Natural killer cell treated with Interleukin-12 subunit alpha and Interleukin-12 subunit beta and Interleukin-15 and Interleukin-18, amount 100 ng/mL, for 72 hours (primary cell): ENCODE measurements at regions not wholly inside any gene's neighbourhood (a gene's known extent, or its start where the extent isn't known, plus 50 kb on each side); places are given as distances from the start of the nearest gene placed in this dataset.

Source experiments
- ATAC-seq, 2 donors: fragments of 150-1000 bp; cut with Tn5 transposase in 1 of 2; sonication (Bioruptor Pico), chemical (Tn5 transposase) in 1 of 2; 2 replicates each; pipeline ENCODE4 v1.10.0; 2021
- DNase-seq: peaks from one replicate; pipeline ENCODE4 v3.0.0; 2022; ENCODE audit warnings: low spot score
- H3K27ac Mint-ChIP-seq, 2 donors: 1 replicate in 1 of 2; 2 replicates in 1 of 2; pipeline ENCODE4 v1.8.0; 2022; ENCODE audit warnings: mixed read lengths in 2 of 2, mild to moderate bottlenecking in 1 of 2, moderate library complexity in 1 of 2
- H3K27me3 Mint-ChIP-seq, 2 donors: 1 replicate in 1 of 2; 2 replicates in 1 of 2; pipeline ENCODE4 v1.8.0; 2022; ENCODE audit warnings: mixed read lengths in 2 of 2
- H3K36me3 Mint-ChIP-seq: one replicate; pipeline ENCODE4 v1.8.0; 2022; ENCODE audit warnings: mixed read lengths
- H3K4me1 Mint-ChIP-seq, 2 donors: 1 replicate in 1 of 2; 2 replicates in 1 of 2; pipeline ENCODE4 v1.8.0; 2022; ENCODE audit warnings: low read depth in 2 of 2, mixed read lengths in 2 of 2, mild to moderate bottlenecking in 1 of 2
- H3K4me3 Mint-ChIP-seq: one replicate; pipeline ENCODE4 v1.8.0; 2022; ENCODE audit warnings: mixed read lengths
- H3K9me3 Mint-ChIP-seq: 2 replicates; pipeline ENCODE4 v1.8.0; 2022; ENCODE audit warnings: mixed read lengths

DNA sequence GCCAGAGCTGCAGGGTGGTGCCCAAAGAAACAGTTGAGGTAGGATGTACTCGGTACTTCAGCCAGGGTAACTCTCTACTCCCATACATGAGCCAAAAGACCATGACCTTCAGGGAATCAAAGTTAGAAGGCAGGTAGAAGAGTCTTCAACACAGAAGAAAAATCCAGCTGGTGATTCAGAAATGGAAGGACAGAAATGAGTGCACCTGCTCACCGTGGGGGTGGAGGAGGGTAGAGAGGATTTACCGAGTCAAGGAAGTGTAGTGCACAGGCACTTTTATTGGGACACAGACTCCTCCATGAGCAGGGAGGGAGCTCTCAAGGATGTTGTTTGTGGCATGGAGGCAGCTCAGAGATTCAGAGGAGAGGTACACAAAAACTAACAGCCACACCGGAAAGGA is 330.3 kb upstream of the PRDM1 start:
- DNase-seq (no peak), ATAC-seq (peak in 1 of 2 donors; percentile 38)
- H3K36me3 Mint-ChIP-seq: no peaks in the 10 kb centered on the region
- no peak overlapping the region for H3K27ac Mint-ChIP-seq
- H3K4me1 Mint-ChIP-seq: peaks cover 4 to 12% of the 10 kb centered on the region in 2 donors
- H3K4me3 Mint-ChIP-seq: no peak overlapping the region
- peaks cover 0 to 21% of the 10 kb centered on the region in 2 donors for H3K27me3 Mint-ChIP-seq
- H3K9me3 Mint-ChIP-seq: peaks cover 4% of the 10 kb centered on the region

DNA sequence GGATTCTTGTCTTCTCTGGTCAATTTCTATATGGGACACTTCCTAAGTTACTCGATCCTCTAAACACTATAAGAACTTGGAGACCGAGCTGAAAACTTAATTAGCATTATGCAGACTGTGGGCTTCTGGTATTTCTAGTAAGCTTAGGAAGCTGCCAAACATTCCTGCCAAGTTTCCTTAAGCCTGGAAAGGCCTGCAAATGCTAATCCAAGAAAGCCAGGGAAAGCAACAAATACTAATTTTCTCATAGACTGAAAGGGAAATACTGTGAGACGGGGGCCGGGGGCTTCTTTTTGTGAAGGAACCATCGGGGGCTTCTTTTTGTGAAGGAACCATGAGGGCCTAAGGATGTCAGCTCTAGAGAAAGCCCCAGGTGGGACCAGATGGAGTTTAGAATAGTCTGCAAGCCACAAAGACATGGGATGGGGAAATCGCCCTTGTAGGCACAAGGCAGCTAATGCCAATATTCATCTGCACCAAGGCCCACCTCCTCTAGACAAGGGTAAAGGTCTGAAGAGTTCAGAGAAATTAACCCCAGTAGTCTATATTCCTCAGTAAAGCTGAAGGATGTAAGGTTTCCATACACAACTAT is 332.4 kb upstream of the PRDM1 start:
- DNase-seq: no peak
- peaks cover 4% of the 10 kb centered on the region for H3K9me3 Mint-ChIP-seq
- ATAC-seq: no peak
- peaks cover under 1 to 14% of the 10 kb centered on the region in 2 donors for H3K27me3 Mint-ChIP-seq
- H3K36me3 Mint-ChIP-seq: no peaks in the 10 kb centered on the region
- H3K4me3 Mint-ChIP-seq: no peak overlapping the region
- no peak overlapping the region for H3K27ac Mint-ChIP-seq
- H3K4me1 Mint-ChIP-seq: peaks cover 4 to 13% of the 10 kb centered on the region in 2 donors

DNA sequence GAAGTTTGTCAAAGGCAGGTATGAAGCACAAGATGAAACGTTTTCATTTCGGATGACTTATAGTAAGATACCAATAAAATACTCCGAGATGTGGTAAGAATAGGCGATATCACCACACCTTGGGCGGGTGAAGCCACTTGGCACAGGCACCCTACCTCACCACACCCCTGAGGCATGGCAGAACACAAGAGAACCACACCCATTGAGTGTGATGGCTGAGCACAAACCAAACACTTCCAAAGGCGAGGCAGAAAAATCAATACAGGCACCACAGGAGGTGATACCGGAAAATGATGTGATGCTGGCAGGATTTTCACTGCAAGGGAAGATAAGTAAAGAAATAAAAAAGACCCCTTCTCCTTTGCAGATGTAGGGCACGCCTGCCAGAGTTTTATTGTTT is 332.9 kb upstream of the PRDM1 start:
- Mint-ChIP-seq H3K36me3 (no peaks in the 10 kb centered on the region), H3K4me3 (no peak overlapping the region), H3K27me3 (peaks cover 5 to 14% of the 10 kb centered on the region in 2 donors), H3K9me3 (peaks cover 4% of the 10 kb centered on the region), H3K4me1 (peaks cover 8 to 18% of the 10 kb centered on the region in 2 donors), H3K27ac (no peak overlapping the region)
- DNase-seq: no peak
- ATAC-seq: no peak

DNA sequence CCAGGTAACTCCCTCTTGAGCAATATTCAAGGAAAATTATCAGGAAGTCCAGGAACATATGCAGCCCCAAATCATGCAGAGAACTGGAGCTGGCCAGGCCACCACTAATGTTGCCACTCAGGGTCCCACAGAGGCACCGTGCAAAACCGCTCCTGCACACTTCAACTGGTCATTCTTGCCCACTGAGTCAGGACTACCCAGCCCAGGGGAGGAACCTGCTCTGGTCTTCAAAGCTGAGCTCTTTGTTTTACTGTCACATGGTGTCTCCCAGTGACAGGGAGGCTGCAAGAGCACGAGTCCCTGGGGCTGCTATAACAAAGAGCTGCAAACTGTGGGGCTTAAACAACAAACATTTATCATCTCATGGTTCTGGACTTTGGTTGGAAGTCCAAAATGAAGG is 336.0 kb upstream of the PRDM1 start:
- peaks cover 5 to 11% of the 10 kb centered on the region in 2 donors for H3K27me3 Mint-ChIP-seq
- H3K4me3 Mint-ChIP-seq: no peak overlapping the region
- H3K4me1 Mint-ChIP-seq: peaks cover 4 to 18% of the 10 kb centered on the region in 2 donors
- H3K9me3 Mint-ChIP-seq: no peaks in the 10 kb centered on the region
- H3K36me3 Mint-ChIP-seq: no peaks in the 10 kb centered on the region
- no peak overlapping the region for H3K27ac Mint-ChIP-seq
- no peak for ATAC-seq
- DNase-seq: no peak

DNA sequence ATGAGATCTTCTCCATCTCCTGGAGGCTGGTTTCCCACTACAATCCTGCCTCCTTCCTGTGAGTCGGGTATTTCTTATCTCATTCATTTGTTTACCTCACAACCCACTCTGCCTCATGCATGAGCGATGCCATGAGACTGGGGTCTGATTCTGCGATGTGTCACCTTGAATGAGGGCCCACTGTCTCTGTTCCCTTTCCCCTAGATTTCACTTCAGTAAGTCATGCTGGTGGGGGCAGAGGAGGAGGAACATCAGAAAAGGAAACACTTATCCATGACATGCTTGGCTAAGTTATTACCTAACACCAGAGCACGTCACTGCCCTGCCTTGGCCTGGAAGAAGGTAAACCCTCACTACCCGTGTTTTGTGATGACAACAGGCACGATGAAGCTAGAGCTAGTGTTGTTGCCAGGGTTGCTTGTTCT is 337.4 kb upstream of the PRDM1 start:
- no peak for DNase-seq
- H3K4me1 Mint-ChIP-seq: peaks cover 4 to 25% of the 10 kb centered on the region in 2 donors
- no peaks in the 10 kb centered on the region for H3K9me3 Mint-ChIP-seq
- ATAC-seq: no peak
- no peak overlapping the region for H3K4me3 Mint-ChIP-seq
- H3K27me3 Mint-ChIP-seq: peaks cover 11 to 13% of the 10 kb centered on the region in 2 donors
- H3K36me3 Mint-ChIP-seq: no peaks in the 10 kb centered on the region
- H3K27ac Mint-ChIP-seq: no peak overlapping the region

DNA sequence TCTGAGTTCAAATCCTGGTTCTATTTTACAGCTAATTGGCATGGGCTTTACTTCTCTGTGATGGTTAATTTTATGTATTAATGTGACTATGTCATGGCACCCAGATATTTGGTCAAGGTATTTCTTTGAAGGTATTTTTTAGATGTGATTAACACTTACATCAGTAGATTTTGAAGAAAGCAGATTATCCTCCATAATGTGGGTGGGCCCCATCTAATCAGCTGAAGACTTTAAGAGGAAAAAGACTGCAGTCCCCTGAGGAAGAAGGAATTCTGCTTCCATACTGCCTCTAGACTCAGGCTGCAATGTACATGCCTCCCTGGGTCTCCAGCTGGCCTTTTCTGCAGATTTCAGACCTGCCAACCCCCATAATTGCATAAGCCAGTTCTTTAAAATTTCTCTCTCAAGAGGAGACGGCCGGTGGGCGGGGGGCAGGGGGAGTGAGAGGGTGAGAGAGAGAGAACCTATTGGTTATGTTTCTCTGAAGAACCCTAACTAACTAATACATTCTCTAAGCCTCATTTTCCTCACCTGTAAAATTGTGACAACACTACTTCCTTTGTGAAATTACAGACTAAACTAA is 338.2 kb upstream of the PRDM1 start:
- H3K4me3 Mint-ChIP-seq: no peak overlapping the region
- peaks cover 11 to 13% of the 10 kb centered on the region in 2 donors for H3K27me3 Mint-ChIP-seq
- ATAC-seq (no peak), DNase-seq (no peak)
- H3K27ac Mint-ChIP-seq: no peak overlapping the region
- no peaks in the 10 kb centered on the region for H3K36me3 Mint-ChIP-seq
- H3K4me1 Mint-ChIP-seq: peaks cover 4 to 29% of the 10 kb centered on the region in 2 donors
- H3K9me3 Mint-ChIP-seq: no peaks in the 10 kb centered on the region

DNA sequence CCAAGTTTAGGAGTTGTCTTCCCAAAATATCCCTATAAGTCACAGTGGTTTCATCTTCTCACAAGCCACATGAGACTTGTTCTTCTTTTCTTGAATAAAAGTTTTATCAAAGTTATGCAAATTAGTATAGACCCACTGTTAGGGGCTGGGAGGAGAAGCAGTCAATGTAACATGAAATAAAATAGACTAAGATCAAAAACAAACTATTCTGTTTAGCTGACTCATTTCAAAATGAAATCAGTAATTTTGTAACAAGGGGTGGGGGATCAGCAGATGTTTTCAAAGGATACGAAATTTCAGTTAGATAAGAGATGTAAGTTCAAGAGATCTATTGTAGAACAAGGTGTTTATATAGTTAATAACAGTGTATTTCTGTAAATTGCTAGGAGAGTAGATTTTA is 339.6 kb upstream of the PRDM1 start:
- H3K4me3 Mint-ChIP-seq: no peak overlapping the region
- peaks cover 9 to 11% of the 10 kb centered on the region in 2 donors for H3K27me3 Mint-ChIP-seq
- H3K27ac Mint-ChIP-seq: no peak overlapping the region
- no peaks in the 10 kb centered on the region for H3K9me3 Mint-ChIP-seq
- no peaks in the 10 kb centered on the region for H3K36me3 Mint-ChIP-seq
- H3K4me1 Mint-ChIP-seq: peaks cover 4 to 29% of the 10 kb centered on the region in 2 donors
- DNase-seq (no peak), ATAC-seq (no peak)

DNA sequence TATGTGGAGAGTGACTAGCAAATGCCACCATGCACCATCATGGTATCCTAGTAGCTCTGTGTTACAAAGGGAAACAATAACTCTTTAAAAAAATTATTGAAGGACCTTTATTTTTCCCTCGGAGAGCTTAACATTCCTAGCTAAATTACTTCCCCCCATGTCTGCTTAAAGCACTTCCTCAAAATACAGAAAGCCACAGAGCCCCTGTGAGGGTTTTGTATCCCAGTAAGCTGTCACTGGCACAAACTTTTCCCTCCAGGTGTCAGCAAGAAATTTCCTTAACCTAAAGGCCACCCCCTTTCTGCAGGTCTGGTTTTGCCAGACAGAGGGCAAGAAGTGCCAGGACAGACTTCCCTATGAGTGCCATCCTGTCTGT is 340.0 kb upstream of the PRDM1 start:
- ATAC-seq: no peak
- H3K27ac Mint-ChIP-seq: no peak overlapping the region
- H3K27me3 Mint-ChIP-seq: peaks cover 9 to 11% of the 10 kb centered on the region in 2 donors
- no peaks in the 10 kb centered on the region for H3K36me3 Mint-ChIP-seq
- H3K4me3 Mint-ChIP-seq: no peak overlapping the region
- H3K9me3 Mint-ChIP-seq: no peaks in the 10 kb centered on the region
- DNase-seq: no peak
- H3K4me1 Mint-ChIP-seq: peaks cover 4 to 29% of the 10 kb centered on the region in 2 donors

DNA sequence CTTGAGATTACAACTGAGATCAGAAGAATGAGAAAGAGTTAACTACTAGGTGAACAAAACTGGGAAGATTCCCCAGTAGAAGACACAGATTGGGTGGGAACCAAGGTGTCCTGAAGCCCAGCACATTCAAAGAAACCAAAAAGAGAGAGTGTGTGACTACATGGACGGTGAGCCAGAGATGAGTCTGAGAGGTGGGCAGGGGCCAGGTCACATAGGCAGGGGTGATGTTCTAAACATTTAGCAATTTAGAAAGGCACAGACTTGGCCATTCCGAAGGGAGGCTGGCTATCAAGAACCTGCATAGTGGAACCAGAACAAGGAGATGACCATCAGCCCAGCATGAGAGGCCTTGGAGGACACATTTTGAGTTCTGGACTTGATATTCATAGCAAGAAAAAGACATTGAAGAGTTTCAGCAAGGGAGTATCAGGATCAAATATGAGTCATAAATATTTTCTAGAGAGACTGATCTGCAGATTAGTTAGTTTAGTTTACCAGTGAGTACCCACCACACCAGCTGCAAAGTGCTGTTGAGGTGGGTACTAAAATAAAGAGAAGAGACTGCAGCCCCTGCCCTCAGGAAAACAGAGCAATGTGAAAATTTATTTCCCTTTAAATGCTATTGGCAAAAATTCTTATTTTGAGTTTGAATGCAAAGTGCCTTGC is 340.5 kb upstream of the PRDM1 start:
- H3K9me3 Mint-ChIP-seq: no peaks in the 10 kb centered on the region
- H3K4me3 Mint-ChIP-seq: peak overlapping the region; percentile 12
- peak in 1 of 2 donors; percentile 33 for ATAC-seq
- peaks cover 4 to 29% of the 10 kb centered on the region in 2 donors for H3K4me1 Mint-ChIP-seq
- H3K36me3 Mint-ChIP-seq: no peaks in the 10 kb centered on the region
- DNase-seq: no peak
- H3K27me3 Mint-ChIP-seq: peaks cover 9 to 11% of the 10 kb centered on the region in 2 donors
- H3K27ac Mint-ChIP-seq: peak overlapping the region; percentile 17 to 30

DNA sequence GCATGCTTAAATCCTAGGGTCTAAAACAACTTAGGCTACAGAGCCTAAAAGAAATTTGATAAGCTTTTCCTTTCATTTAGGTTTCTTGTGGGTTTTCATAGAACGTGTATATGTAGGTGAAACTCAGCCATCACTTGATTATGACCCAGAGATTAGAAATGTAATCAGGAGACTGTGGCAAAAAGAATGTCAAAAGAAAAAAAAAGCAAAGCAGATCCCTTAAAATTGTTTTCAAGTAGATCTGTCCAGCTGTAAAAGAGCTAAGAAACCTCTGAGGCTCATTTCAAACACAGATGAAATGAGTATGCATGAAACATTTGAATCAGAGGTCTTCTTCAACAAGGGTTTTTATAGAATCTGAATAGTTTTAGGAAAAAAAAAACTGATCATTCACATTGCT is 341.3 kb upstream of the PRDM1 start:
- no peaks in the 10 kb centered on the region for H3K36me3 Mint-ChIP-seq
- H3K4me1 Mint-ChIP-seq: peaks cover 4 to 29% of the 10 kb centered on the region in 2 donors
- DNase-seq: no peak
- H3K27ac Mint-ChIP-seq: peak overlapping the region; percentile 17 to 30
- H3K4me3 Mint-ChIP-seq: no peak overlapping the region
- H3K27me3 Mint-ChIP-seq: peaks cover 9 to 11% of the 10 kb centered on the region in 2 donors
- ATAC-seq: no peak
- no peaks in the 10 kb centered on the region for H3K9me3 Mint-ChIP-seq

DNA sequence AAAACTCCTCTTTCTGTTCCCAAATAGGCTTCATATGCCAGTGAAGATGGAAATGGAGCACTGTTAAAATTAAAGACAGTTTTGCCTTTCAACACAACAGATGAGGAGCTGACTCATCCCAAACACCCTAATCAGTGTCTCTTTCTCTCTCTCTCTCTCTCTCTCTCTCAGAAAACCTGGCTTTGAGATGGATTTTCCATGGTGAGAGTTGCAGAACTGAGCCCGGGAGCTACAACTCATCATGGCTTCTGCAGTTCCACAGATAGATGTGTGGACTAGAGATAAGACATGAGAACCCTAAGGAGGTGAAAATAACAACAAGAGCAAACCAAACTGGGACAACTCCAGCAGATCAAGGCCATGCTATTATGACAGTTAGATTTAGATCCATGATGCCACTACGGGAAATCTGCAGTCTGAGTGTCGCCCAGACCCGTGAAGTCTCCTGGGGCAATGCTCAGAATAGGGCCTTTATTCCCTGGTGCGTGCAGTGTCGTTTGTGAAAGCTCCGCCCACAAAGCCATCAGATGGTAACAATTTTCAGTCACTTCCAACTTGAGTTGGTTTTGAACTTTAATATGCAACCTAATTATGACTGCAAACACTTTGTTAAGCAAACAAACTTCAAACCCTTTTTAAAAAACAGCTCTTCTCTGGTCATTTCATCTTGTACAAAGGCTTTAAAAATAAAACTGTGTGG is 338.2 kb upstream of the PREP start:
- H3K4me1 Mint-ChIP-seq: peaks cover 0 to 17% of the 10 kb centered on the region in 2 donors

DNA sequence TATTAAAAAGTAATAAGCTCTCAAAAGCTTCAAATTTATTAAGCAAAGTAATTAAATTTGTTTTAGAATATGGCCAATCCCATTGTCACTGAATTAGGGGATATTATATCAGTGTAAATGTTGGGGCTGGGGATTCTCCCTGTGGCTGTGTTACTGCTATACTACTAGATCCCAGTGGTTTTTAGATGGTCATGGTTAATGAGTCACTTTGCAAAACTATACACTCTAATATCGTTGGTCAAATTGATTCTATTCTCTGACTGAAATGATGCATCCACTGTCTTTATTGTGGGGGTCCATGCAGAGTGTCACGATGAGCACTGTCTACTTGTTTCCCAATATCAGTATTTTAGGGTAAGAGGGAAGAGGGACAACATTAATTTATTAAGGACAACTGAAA is 336.9 kb upstream of the PREP start:
- no peaks in the 10 kb centered on the region for H3K36me3 Mint-ChIP-seq
- peaks cover 2 to 6% of the 10 kb centered on the region in 2 donors for H3K27me3 Mint-ChIP-seq
- no peak overlapping the region for H3K27ac Mint-ChIP-seq
- no peak overlapping the region for H3K4me3 Mint-ChIP-seq
- ATAC-seq (no peak), DNase-seq (no peak)
- H3K9me3 Mint-ChIP-seq: no peaks in the 10 kb centered on the region
- H3K4me1 Mint-ChIP-seq: peaks cover 0 to 10% of the 10 kb centered on the region in 2 donors

More for the DNA sequence above, 338.2 kb upstream of the PREP start:
- no peaks in the 10 kb centered on the region for H3K36me3 Mint-ChIP-seq
- ATAC-seq (no peak), DNase-seq (no peak)
- peaks cover 6 to 9% of the 10 kb centered on the region in 2 donors for H3K27me3 Mint-ChIP-seq
- no peak overlapping the region for H3K27ac Mint-ChIP-seq
- H3K9me3 Mint-ChIP-seq: no peaks in the 10 kb centered on the region
- no peak overlapping the region for H3K4me3 Mint-ChIP-seq

DNA sequence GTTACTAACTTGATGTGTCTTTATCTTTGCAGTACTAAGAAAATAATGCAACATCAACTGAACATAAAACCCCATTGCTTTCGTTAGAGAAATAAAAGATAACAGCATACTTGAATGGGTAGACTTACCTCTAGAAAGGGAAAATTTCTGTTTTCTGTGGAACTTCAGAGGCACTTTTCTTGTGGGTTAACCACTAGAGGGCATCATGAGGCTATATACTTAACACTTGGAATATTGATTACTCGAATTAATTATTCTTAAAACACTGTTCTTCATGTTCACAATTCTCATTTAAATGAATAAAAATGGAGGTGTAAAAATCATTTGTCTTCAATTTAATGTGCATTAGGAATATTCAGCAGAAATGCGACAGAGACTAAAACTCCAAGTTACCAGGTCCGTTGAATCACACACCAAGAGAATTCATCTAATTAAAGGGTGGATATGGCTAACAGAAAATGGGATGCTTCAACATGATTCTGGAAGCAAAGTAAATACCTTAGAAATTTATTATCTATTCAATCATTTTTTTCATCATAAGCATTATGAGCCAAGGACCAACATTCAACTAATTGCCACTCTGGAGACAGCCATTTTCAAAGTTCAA is 330.8 kb upstream of the PREP start:
- Mint-ChIP-seq H3K4me1 (no peaks in the 10 kb centered on the region), H3K4me3 (no peak overlapping the region), H3K9me3 (no peaks in the 10 kb centered on the region), H3K27ac (no peak overlapping the region), H3K36me3 (no peaks in the 10 kb centered on the region), H3K27me3 (no peaks in the 10 kb centered on the region)
- DNase-seq (no peak), ATAC-seq (no peak)
